Vagina (tissue), 2 donors: ENCODE measurements at regions not wholly inside any gene's neighbourhood (a gene's known extent, or its start where the extent isn't known, plus 50 kb on each side); places are given as distances from the start of the nearest gene placed in this dataset.
"Not testable (repeated sequence)": the region's sequence is repeated elsewhere in the genome, so short reads cannot be mapped to it uniquely, and the experiment has no call there.

Experiments
- CTCF ChIP-seq, 3 experiments: fragments of 450-650 bp in 2 of 3; fragments of 200-600 bp in 1 of 3; sonication (generic) in 1 of 3; IDR thresholded peaks; one replicate each; pipeline ENCODE4 v1.5.1; 2017 to 2019; ENCODE audit warnings: antibody characterized with exemption in 3 of 3, mild to moderate bottlenecking in 2 of 3, moderate library complexity in 2 of 3
- POLR2AphosphoS5 ChIP-seq, 2 donors: sonication (generic); formaldehyde crosslinking; IDR thresholded peaks; one replicate each; pipeline ENCODE4 v1.9.0; 2017; ENCODE audit warnings: antibody characterized with exemption in 2 of 2, mild to moderate bottlenecking in 2 of 2, low read depth in 1 of 2; ENCODE audit not compliant: insufficient read depth in 1 of 2

GRCh38 chr18:57879924-57880323 is 76.8 kb upstream of the ATP8B1 start:
- not testable (repeated sequence) for TF ChIP-seq CTCF (IDR thresholded peaks at IDR 0.05); POLR2AphosphoS5 (IDR thresholded peaks at IDR 0.05; ENCODE audit: insufficient read depth in 1 of 2, low read depth in 1 of 2)
